Spleen (tissue), 7 donors: ENCODE measurements at regions not wholly inside any gene's neighbourhood (a gene's known extent, or its start where the extent isn't known, plus 50 kb on each side); places are given as distances from the start of the nearest gene placed in this dataset.

Source experiments
- CTCF ChIP-seq, 11 experiments: fragments of 200-600 bp in 7 of 11; fragments of 450-650 bp in 4 of 11; sonication (generic) in 4 of 11; IDR thresholded peaks in 8 of 11; conservative IDR thresholded peaks in 3 of 11; 1 replicate in 7 of 11; 2 replicates in 4 of 11; pipeline versions ENCODE4 v1.4.0 to v1.8.0; 2016 to 2021; ENCODE audit warnings: antibody characterized with exemption in 11 of 11, inconsistent platforms in 4 of 11, mild to moderate bottlenecking in 1 of 11
- POLR2A ChIP-seq, 3 donors: fragments of 450-650 bp; IDR thresholded peaks; one replicate each; pipeline ENCODE4 v1.5.1; 2017; ENCODE audit warnings: antibody characterized with exemption in 3 of 3, mild to moderate bottlenecking in 1 of 3
- POLR2AphosphoS5 ChIP-seq, 3 donors: sonication (generic); formaldehyde crosslinking; IDR thresholded peaks; one replicate each; pipeline ENCODE4 v1.5.1; 2017; ENCODE audit warnings: antibody characterized with exemption in 3 of 3
- donor health status: DM: no; HTN: no; CAD: no; lungs with moderate emphysema.
- donor health status: DM: no; HTN: no; CAD: no.
- donor health status: DM: no; HTN: no; CAD: no.

GRCh38 chr16:85333337-85333736 lies 221.1 kb upstream of the CIBAR2 start:
- TF ChIP-seq CTCF (IDR thresholded peaks at IDR 0.05 in 8 of 11, conservative IDR thresholded peaks at IDR 0.05 in 3 of 11) (no peak), POLR2A (IDR thresholded peaks at IDR 0.05) (no peak), POLR2AphosphoS5 (IDR thresholded peaks at IDR 0.05) (no peak)
